Renal cortical epithelial cell (primary cell): ENCODE measurements at regions not wholly inside any gene's neighbourhood (a gene's known extent, or its start where the extent isn't known, plus 50 kb on each side); places are given as distances from the start of the nearest gene placed in this dataset.
A peak's percentile ranks its signal among the peaks of the same experiment; 100 is the strongest.
"Not testable (repeated sequence)": the region's sequence is repeated elsewhere in the genome, so short reads cannot be mapped to it uniquely, and the experiment has no call there.

Source experiments
- DNase-seq: peaks from one replicate; pipeline ENCODE4 v3.0.0-alpha.2; 2011; ENCODE audit warnings: low read depth

DNA sequence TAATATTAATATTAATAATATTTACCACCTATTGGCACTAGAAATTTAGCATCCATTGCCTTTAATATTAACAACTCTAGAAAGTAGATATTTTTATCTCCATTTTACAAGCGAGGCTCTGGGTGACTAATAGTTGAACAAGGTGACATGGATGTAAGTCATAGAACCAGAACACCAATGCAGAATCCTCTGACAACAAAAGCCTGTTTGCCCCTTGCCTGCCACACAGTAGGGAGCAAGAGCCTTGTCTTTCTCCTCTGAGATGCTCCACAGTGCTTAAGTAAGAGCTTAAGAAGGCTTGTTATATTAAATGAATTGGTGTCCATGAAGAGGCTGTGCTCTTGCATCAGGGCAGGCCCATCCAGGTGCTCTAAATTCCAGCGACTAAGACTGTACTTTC is 51.2 kb upstream of the LBX1 start:
- DNase-seq = no peak

DNA sequence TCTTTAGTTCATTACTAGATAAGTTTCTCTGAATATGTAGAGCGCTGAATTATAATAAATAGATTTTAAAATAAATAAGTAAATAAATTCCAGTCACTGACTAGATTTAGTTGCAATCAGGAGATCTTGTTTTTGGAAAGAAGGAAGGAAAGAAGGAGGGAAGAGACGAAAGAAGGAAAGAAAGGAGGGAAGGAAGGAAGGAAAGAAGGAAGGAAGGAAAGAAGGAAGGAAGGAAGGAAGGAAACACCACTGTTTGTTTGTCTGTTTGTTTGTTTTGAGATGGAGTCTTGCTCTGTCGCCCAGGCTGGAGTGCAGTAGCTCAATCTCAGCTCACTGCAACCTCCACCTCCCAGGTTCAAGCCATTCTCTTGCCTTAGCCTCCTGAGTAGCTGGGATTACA is 51.7 kb upstream of the LBX1 start:
- not testable (repeated sequence) for DNase-seq

DNA sequence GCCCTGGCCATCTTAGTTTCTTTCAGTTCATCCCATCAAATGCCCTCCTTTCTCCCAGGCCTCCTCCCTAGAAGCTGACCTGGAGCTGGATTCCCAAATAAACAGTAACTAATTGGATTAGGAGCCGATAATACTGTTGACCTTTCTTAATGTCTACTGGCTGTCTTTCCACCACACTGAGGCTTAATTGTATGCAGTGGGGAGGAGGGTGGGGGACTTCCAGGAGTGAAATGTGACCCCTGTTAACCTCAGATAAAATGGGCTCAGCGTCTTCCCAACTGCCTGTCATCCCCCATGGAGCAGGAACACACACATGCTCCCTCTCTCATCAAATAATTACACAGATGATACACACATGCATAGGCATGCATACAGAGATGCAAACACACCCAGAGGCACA is 53.7 kb upstream of the LBX1 start:
- no peak for DNase-seq

DNA sequence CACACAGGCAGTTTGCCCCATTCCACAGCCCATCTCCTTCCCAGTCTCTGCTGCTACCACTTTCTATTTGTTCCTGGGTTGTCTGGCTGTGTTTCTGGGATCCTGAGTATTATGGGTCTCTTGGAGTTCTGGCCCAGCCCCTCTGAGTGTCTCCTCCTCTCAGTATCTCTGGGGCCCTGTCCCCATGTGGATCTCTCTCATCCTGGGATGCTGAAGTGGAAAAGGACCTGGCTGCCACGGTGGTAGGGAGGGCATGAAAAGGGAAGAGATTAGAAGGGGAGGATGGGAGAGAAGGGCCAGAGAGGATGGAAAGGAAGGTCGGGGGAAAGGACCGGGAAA is 54.5 kb upstream of the LBX1 start:
- DNase-seq = no peak

DNA sequence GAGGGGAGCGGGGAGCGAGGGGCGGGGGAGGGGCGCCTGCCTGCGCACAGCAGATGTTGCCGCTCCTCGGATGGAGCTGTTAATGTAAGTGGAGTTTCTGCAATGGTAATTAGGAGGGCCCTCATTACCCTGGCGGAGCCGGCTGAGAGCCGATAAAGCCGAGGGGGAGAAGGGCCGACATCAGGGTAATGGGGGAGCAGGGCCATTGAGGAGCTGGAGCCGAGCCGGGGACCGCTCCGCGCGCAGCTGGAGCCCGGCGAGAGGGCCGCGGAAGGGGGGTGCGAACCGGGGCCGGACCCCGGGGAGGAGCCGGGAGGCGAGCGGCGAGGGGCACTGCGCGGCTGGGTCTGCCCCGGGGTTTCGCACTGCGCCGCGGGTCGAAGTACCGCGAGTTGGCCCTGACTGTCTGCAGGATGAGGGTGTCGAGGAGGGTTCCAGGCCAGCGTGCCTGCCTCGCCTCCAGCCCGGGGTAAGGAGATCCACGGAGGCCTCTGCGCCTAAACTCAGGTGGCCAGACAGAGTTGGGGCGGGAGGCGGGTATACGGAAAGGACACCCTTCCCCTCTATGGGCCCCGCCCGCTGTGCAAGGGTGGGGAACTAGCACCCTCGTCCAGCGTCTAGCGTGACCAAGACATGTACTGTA is 55.0 kb upstream of the LBX1 start:
- DNase-seq = no peak

DNA sequence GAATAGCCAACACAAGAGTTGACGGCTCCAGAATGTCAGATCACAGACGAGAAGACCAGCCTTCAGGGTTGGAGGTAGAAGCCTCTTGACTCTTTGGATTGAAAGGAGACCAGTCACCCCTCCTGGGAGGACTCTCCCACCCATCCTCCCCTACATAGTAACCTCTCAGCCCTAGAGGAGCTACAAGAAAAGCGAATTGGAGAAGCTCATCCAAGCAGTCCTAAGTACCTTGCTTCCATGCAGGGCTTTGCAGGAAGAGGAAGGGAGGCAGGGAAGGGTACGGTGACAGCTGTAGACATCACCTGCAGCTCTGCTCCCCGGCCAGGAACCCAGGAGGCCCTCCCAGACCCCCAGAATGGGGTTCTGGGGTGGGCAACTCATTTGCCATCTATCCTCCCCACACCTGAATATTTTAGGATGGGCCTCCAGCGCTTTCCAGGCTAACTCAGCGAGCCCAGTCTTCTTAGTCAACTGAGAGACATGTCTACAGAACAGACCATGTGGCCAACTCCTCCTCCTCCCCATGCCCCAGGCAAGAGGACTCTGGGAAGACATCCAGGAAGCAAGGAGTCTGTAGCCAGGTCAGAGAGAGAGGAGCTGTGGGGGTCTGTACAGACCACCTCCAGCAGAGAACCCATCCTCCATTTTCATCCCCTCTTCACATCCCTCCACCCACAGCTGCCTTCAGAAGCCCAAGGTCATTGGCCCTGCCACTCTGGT is 55.6 kb upstream of the LBX1 start:
- DNase-seq = no peak

DNA sequence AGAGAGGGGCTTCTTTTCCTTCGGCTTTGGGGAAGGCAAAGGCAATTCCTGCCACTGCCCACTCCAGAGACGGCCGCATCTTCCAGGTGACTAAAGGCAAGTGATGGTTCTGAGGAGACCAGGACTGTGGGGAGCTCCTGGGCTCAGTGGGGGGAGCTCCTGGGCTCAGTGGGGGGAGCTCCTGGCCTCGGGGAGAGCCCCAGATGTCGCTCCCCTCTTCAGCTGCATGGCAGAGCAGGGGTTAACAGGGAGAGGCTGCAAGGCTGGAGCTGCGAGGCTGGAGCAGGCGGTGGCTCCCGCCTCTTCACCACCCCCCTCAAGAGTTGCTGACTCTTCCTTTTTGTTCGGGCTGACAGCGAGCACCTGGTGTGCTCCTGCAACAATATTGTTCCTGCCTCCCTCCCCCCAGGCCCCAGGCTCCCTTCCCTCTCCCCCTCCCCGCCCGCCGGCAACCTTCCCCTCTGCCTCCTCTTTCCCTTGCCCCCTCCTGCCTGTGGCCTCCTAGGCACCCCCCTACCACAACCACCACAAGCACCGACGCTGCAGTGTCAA is 56.3 kb upstream of the LBX1 start:
- DNase-seq = no peak

DNA sequence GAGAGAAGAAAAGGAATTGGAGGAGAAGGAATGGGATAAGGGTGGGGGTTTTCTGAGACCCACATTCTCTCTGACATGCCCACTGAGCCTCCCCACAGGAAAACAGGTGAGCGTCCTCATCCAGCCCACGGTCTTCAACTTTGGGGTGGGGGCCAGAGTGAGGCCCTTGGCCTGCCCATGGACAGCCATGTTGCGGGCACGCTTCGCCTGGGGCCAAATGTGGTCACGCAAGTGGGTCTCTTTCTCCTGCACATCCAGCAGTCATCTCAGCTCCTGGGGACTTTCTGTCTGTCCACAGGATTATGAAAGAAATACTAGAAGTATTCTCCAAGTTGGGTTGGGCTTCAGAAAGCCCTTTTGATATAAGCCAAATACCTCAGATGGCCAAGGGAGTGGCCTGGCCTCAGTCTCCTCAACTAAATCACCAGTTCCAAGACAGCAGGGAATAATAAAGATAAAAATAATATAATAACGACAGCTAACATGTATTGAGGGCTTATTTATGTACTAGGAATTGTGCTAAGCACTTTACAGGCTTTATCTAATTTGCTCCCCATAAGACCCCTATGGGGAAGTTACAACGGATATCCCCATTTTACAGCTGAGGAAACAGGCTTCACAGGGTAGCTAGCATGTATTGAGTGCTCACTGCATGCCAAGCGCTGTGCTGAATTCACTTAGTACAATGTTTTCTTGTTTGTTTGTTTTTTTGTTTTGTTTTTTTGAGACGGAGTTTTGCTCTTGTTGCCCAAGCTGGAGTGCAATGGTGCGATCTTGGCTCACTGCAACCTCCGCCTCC is 57.2 kb upstream of the LBX1 start:
- DNase-seq = no peak

DNA sequence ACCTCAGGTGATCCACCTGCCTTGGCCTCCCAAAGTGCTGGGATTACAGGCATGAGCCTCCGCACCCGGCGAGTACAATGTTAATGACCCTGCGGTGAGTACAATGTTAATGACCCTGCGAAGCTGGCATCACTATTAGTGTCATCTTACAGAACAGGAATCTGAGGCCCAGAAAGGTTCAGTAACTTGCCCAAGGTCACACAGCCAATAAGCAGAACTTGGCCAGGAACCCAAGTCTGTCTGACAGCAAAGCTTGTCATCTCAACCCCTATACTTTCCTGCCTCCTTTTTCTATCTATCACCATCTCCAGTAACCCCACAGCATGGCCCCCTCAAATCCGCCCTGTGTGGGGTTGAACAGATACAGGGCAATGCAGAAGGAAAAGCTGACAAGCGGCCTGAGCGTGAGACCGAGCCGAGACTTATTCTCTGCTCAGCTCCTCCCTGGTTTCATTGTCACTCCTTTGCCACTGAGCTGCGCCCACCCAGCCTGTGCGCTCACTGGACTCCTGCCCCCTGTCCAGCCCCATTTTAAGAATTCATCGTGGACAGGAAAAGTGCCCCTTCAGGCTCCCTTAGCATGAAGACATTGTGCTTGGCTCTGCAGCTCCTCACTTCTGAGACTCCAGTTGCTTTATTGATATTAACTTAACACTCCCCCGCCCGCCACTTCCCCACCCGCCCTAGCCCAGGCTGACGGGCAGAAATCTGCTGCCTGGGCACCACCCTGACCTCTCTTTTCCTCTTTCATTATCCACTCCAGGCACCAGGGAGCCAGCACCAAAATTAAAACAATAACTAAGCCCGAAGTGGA is 58.1 kb upstream of the LBX1 start:
- no peak for DNase-seq

DNA sequence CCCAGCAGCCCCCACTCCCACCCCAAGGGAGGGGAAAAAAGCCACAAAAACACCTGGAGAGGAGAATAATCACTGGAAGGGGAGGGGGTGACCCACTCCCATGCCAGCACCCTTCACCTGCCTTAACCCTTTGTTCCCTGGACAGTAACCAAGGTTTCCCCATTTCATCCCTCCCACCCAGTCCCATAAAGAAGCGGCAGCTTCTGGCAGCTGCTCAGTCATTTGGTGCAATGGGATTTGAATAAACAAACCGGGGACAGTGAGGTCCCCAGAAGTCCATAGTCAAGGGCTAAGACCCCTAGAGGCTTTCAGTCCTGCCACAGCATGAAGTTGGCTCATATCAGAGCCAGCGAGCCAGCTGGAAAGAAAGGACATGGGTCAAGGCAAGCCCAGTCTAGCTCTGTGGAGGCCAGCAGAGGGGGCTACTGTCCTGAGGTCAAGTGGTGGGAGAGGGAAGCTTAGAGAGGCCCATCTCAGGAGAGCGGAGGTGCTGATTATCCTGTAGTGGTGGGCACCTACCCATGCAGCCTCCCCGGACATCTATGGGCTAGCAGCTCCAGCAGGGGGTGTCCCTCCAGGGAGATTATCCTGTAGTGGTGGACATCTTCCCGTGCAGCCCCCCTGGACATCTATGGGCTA is 58.9 kb upstream of the LBX1 start:
- peak; percentile 11 for DNase-seq

DNA sequence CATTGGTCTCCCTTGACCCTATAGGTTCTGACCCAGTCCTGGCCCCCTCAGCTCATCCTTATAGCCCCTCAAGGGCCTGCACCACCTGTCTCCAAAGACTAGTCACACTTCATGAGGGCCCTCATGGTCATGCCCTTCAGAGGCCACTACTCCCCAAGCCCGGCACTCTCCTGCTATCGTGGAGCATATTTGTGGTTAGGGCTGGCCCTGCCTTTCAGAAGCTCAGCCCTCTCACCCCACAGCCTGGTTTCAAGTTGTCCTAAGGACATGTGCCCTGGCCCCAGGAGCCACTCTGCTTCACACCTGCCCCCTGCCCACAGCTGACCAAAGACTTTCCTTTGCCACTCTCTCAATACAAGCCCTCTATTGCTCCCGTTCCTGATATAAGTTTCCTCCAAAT is 60.3 kb upstream of the LBX1 start:
- no peak for DNase-seq

DNA sequence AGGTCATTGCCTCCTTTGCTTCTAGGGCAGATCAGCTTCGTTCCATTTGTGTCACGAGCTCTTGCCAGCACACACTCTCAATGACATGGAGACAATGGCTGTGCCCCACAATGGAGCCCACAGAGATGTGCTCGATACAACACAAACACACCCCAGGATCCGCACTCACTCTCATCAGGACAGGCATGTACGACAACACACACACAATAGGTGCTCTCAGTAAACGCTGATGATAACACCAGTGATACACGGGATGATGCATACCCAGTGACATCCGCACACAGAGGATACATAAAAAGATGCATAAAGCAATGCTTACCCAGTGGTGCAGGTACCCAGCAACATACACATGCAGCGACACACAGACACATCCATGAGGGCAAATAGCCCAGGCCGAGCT is 61.2 kb upstream of the LBX1 start:
- no peak for DNase-seq

DNA sequence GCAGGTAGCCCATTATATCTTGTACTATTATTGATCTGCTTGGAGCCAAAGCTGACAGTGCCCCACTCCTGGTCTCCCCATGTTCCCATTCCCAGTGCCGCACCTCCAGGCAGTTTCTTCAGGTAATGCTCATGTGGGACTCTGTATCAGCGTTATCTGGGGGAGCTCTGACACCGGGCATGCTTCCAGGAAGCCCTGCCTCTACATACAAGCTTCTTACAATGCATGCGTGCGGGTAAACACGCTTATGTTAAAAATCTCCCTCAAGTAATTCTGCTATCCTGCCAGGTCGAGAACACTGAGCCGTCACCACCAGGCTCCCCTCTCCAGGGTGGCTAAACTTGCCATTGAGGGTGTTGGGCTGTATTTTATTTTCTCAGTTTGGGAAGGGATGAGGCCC is 61.6 kb upstream of the LBX1 start:
- no peak for DNase-seq

DNA sequence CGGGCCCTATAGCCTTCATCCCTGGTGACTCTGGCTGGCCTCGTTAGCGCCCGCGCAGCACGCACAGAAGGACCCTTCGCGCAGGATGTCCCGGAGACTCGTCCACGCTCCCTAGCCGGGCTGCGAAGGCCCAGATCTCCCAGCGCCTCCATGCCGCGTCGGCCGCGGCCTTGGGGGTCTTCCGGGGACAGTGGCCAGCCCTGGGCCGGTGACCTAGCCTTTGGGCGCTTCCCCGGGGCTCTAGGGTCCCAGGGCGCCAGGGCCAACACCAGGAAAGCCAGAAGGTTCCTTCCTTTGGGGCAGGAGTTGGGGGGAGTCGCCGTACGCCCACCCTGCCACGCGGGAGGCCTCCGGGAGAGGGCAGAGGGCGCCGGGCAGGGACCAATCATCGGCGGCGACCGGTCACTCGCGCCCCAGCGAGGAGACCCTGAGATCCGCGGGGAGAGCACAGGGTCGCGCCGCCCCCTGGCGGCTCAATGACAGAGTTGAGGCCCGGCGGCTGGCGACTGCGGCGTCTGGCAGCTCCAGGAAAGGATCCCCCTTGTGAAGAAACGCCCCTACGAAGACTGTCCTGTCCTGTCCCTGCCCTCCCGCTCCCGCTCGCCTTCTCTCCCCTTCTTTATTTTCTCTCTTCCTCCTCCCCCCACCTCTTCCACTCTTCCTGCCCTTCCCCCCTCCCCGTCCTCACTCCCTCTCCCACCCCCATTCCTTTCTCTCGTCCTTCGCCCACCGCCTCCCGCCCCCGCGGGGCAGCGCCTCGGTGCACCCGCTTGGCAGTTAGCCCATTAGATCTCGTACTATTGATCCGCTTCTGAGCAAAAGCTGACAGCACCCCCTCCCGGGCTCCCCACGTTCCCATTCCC is 62.3 kb upstream of the LBX1 start:
- no peak for DNase-seq

DNA sequence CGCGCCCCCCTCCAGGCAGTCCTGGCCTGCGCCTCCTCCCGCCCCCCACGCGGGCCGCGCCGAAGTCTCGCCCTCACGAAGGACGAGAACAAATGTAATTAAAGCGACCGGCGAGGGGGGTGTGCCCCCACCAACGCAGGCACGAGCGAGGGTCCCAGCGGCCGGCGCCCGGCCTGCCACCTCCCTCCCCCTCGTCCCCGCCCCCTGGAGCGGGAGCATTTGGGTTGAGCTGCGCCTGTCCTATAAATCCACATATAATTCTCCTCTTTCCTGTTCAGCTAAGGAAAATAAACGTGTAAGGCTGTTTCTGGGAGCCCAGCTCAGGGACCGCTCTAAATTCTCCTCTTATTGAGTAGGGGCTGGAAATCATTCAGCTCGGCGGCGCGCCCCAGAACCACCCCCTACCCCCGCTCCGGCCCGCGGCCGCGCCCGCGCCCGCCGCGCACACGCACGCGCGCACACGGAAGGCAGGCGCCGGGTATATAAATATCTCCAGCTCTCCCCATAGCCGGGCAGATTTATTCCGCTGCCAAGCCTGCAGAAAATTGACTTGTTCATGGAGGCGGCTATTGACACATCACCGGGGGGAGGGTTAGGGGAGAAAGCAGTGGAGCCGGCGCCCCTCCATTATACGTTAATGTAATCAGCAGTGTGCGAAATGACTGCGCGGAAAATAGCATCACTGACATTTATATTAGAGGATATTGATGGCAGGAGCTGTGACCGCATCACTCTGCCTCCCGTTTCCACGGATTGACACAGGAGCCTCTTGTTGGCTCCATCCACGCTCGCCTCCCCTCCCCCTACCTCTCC is 61.6 kb upstream of the BTRC start:
- DNase-seq = no peak

DNA sequence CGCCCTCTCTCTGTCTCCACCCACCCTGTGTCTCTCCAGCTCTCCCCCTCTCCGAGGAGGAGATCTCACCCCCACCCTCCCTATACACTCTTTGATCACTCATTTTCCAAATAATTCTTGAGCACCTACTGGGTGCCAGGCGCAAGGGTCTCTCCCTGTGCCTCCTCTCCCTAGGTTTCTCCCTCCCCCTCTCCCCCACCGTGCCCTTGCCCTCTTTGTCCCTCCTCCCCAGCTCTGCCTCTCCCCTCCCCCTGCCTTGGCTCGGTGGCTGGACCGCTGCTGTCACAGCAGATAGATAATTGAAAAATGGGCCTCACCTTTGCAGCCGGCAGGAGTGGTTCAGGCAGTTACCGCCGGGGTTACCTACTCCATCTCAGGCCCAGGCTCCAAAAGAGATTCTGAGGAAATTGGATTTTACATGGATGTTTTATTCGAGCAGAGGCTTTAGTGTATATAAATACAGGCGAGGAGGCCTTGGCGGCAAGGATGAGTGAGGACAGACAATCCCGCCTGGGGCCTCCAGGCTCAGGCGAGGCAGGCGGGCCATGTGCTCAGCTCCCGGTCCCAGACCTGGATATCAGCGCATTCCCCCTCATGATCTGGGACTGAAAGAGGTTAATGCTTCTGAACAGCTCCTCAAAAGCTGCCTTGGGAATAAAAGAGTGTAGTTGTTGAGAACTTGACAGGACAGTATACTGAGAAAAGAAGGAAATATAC is 60.8 kb upstream of the BTRC start:
- no peak for DNase-seq

DNA sequence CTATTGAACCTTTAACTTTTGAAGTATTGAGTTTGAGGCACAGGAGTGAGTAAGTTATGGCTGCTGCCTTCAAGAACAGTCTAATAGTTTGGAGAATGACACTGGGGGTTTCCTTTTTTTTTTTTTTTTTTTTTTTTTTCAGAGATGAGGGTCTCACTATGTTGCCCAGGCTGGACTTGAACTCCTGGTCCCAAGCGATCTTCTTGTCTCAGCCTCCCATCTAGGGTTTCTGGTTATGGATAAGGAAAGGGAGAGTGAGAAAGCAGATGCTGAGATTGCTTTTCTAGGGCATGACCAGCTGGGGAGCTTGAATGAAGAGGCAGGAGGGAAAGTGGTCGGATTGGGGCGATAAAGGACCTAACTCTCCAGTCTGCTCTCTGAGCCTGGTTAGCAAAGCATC is 59.9 kb upstream of the BTRC start:
- DNase-seq = no peak

DNA sequence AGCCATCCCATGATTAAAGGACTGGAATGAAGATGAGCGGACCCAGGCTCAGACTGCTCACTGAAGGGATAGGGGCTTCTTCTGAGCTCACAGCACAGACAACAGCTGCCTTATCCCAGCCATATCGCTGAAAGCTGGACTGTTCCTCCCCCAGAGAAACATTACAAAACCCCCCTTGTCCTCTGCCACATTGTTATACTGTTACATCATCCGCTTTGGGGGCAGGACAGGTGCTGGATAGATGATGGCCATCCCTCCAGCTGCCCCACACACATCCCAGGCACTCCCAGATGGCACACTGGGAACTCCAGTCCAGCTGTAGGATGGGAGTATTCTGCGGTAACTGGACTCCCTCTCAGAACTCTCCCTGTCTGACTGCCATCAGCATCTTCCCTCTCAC is 58.7 kb upstream of the BTRC start:
- no peak for DNase-seq

DNA sequence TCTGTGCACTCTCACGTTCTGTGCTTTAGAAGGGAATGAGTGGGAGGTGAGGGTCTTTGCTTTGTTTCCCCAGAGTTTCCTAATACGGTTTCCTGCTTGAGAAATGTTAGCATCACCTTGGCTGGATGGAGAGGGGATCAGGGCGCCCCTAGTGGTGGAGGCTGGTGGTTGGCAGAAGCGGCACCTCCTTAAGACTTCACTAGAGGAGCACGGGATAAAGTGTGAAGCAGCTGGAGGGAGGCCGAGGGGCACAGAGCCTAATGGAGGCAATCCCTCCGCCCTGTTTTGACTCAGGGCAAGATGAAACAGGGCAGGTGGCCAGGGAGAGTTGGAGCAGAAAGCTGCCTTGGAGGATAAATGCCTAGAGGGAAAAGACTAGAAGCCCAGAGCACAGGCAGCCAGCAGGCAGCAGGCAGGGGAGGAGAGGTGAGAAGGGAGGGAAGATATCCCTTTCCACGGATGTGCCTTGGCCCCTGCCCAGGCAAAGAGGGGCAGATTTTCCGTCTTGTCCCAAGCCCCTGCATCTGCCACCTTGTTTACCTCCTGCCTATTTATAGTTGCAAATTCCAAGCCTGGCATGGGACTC is 56.0 kb upstream of the BTRC start:
- peak; percentile 37 for DNase-seq
